ENCODE measurements at regions not wholly inside any gene's neighbourhood (a gene's known extent, or its start where the extent isn't known, plus 50 kb on each side); places are given as distances from the start of the nearest gene placed in this dataset.

DNA sequence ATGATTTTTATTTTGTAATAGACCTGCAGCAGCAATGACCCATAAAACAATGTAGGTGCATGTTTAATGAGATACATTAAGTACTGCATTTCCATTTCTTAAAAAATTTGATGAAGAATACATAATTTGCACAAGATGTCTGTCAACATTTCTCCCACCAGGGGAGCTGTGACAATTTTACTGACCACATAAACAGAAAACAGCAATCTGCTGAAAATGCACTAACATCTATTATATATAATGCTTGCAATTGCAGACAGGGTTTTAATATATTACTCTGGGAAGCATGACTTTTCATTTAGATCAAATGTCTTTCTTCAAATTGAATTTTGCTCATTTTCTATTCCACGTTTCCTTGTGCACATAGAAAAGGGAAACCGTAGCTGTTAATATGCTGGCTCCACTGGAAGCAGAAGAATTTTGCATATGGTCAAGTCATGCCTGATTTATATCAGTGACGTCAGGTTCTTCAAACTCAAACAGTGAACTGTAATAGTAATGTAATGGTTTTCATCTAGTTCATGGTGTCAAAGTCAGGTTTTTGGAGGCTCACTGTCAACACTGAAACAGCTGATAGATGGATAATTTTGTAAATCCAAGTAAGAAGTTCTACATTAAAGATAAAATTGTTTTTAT lies 79.8 kb upstream of the IGF1R start:
- DNase-seq (ENCODE audit: low read depth): no peak
- TF ChIP-seq, protein P1, sequence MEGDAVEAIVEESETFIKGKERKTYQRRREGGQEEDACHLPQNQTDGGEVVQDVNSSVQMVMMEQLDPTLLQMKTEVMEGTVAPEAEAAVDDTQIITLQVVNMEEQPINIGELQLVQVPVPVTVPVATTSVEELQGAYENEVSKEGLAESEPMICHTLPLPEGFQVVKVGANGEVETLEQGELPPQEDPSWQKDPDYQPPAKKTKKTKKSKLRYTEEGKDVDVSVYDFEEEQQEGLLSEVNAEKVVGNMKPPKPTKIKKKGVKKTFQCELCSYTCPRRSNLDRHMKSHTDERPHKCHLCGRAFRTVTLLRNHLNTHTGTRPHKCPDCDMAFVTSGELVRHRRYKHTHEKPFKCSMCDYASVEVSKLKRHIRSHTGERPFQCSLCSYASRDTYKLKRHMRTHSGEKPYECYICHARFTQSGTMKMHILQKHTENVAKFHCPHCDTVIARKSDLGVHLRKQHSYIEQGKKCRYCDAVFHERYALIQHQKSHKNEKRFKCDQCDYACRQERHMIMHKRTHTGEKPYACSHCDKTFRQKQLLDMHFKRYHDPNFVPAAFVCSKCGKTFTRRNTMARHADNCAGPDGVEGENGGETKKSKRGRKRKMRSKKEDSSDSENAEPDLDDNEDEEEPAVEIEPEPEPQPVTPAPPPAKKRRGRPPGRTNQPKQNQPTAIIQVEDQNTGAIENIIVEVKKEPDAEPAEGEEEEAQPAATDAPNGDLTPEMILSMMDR (IDR thresholded peaks at IDR 0.05; ENCODE audit: insufficient read depth, low read depth, low read length, missing control alignments): peak; percentile 20
- H3K4me3 ChIP-seq (ENCODE audit: low read depth, low read length): no peak overlapping the region

DNA sequence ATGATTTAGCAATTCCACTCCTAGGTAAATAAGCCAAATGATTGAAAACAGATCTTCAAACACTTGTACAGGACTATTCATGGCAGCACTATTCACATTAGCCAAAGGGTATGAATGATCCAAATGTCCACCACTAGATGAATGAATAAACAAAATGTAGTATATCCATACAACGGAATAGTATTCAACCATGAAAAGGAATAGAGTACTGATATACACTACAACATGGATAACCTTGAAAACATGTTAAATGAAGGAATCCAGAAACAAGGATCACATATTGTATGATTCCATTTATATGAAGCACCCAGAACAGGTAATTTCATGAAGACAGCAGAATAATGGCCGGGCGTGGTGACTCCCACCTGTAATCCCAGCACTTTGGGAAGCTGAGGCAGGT lies 78.2 kb upstream of the IGF1R start:
- DNase-seq (ENCODE audit: low read depth): no peak

DNA sequence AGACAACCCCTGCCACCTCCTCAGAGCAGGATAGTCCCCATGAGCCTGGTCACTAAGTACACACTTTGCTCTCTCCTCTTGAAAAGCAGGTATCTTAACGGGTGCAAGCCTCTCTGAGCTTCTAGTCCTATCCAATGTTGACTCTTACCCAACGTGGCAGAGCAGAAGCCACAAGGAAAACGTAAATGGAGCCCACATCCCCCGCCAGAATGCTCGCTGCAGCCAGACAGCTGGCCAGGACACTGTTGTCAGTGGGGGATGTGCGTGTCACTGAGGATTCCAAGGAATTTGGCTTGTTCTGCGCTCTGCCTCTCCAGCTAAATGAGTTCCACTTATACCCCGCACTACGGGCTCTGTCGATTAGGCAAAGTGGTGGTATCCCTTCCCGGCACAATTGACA lies 67.8 kb upstream of the IGF1R start:
- no peak for DNase-seq (ENCODE audit: low read depth)
- TF ChIP-seq, protein P1 (IDR thresholded peaks at IDR 0.05; ENCODE audit: insufficient read depth, low read depth, low read length, missing control alignments): no peak
- no peak overlapping the region for H3K4me3 ChIP-seq (ENCODE audit: low read depth, low read length)

More for the DNA sequence above, 78.2 kb upstream of the IGF1R start:
- H3K4me3 ChIP-seq (ENCODE audit: low read depth, low read length): no peak overlapping the region
- TF ChIP-seq, protein P1 (IDR thresholded peaks at IDR 0.05; ENCODE audit: insufficient read depth, low read depth, low read length, missing control alignments): no peak

DNA sequence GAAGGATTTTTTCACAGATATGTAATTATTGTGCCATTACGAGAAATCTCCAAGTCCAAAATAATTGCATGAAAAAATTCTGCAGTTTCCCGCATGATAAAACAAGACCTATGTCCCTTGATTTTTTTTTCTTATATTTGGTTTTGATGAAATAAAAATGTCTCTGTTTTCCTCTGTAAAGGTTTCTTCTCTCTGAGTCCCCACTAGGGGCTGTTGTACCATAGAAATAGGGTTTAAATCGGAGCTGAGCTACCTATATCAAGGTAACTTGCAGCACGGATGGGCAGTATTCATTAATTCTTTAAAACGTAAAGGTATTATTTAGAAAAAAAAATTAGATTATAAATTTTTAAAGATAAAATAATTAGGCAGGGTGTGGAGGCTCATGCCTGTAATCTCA lies 66.6 kb upstream of the IGF1R start:
- H3K4me3 ChIP-seq (ENCODE audit: low read depth, low read length): no peak overlapping the region
- TF ChIP-seq, protein P1 (IDR thresholded peaks at IDR 0.05; ENCODE audit: insufficient read depth, low read depth, low read length, missing control alignments): no peak
- no peak for DNase-seq (ENCODE audit: low read depth)

DNA sequence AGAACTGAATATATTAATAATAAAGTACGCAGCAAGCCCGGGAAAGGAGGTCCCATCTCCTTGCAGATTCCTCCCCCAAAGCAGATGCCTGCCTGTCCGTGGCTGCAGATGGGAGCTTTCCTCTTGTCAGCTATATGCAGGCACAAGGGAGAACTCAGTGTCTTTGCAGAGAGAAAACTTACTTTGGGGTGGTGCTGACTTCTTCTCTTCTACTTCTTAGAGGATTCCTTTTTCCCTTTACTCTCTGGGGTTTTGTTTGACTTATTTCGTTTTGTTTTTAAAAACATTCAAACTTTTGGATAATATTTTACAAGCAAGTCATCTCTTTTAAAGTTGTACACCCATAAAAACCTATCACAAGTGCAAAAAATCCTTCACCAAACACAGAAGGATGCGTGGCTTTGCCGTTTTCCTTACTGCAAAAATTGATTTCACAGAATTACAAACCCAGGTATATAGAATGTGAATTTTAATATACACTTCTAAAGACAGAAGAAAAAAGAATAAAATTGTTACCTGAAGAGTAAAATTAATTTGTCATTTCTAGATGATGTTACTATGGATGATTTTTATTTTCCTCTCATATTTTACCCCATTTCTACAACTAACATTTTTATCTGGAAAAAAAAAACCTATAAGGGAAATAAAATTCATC lies 65.3 kb upstream of the IGF1R start:
- DNase-seq (ENCODE audit: low read depth): no peak
- H3K4me3 ChIP-seq (ENCODE audit: low read depth, low read length): no peak overlapping the region
- TF ChIP-seq, protein P1 (IDR thresholded peaks at IDR 0.05; ENCODE audit: insufficient read depth, low read depth, low read length, missing control alignments): no peak

DNA sequence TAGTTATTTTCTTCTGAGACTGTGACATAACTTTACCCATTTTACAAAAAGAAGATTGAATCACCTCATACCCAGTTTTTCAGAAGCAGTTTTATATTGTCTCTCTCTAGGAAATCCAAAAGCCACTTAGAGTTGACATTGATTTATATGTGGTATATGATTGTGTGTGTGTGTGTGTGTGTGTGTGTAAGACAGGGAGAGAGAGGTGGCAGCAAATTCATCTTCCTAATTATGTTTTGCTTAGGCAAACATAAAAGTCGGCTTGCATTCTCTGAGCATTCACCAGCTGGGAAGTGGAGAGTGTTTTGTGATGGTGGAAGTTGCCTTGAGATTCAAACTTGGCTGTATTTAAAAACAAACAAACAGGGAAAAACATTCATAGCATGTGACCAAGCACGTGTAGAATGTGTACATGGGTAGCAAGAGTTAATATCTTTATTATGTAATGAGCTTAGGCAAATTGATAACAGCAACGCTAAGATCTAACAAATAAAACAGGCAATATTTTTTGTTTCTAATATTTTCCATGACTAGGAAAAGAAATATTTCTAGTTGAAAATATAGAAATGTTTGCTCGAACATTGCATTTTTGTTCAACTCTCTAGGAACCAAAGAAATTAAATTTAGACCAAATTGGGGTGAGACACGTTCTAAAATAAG lies 64.4 kb upstream of the IGF1R start:
- TF ChIP-seq, protein P1 (IDR thresholded peaks at IDR 0.05; ENCODE audit: insufficient read depth, low read depth, low read length, missing control alignments): no peak
- H3K4me3 ChIP-seq (ENCODE audit: low read depth, low read length): no peak overlapping the region
- no peak for DNase-seq (ENCODE audit: low read depth)
